ENCODE measurements at regions not wholly inside any gene's neighbourhood (a gene's known extent, or its start where the extent isn't known, plus 50 kb on each side); places are given as distances from the start of the nearest gene placed in this dataset.
A peak's percentile ranks its signal among the peaks of the same experiment; 100 is the strongest.
"Not testable (repeated sequence)": the region's sequence is repeated elsewhere in the genome, so short reads cannot be mapped to it uniquely, and the experiment has no call there.

DNA sequence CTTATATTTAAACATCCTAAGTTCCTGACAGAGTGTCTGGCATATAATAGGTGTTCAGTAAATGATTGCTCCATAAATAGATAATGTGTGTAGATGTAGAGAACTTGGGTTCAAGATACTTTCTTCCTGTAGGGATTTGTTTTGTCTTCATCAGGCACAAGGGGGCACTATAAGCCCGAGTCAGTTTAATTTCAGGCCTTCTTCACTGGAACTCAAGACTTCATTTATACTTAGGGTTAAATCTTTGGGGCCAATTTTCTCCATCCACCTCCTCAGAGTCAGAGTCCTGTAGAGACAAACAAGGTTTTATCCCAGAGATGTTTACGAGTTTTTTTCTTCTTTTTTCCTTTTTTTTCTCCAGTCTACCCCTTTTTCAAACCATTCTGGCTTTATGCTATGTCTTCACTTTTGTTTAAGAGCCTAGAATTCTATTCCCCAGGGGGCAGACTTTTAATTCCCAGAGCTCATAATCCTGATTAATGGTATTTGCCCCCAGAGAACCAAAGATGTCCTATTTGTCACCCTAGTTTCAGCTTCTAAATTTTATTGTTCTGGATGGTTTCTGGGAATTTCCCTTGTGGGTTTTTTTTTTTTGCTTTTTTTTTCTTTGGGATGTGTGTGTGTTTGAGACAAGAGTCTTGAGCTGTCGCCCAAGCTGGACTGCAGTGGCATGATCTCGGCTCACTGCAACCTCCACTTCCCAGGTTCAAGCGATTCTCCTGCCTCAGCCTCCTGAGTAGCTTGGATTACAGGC lies 88.4 kb downstream of the HFE start:
- peak; percentile 69 for DNase-seq

GRCh38 chr6:26179675-26180074 lies 92.4 kb downstream of the HFE start:
- DNase-seq: no peak

- no peak for DNase-seq
These were observed 93.1 kb downstream of the HFE start for GRCh38 chr6:26180346-26180745.

DNA sequence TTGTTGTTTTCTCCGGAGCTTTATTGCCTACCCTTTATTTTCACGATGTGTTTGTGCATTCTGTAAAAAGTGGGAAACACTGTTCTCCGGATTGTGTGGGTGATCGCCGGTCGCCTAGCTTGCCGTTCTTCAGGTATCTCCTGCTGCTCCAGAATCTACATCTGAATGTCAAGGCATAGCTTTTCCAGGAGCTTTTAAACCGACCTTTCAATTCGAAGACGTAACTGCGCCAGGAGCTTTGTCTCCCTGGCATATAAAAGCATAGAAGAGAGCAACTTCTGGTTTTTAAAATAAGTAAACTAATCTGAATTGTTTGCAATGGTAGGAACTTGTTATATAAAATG lies 96.0 kb downstream of the HFE start:
- no peak for DNase-seq

GRCh38 chr6:26183581-26184366 lies 96.5 kb downstream of the HFE start:
- DNase-seq: no peak

- no peak for DNase-seq
These were observed 97.2 kb downstream of the HFE start for GRCh38 chr6:26184367-26184891.

DNA sequence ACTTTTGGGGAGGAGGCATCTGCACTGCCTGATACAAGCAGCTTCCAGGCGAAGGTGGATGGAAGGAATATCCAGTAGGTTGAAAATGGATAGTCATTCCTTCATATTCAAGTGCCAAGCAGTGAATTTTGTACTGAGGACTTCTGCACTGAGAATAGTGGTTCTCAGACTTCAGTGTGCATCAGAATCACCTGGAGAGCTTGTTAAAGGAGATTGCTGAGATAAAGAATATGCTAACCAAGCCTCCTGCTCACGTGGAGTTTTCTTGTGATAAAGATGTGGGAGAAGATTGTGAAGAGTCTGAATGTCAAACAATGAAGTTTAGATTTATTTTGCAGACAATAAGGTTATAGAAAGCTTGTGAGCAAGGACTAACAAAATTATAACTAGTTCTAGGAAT lies 97.8 kb downstream of the HFE start:
- DNase-seq: no peak

- no peak for DNase-seq
These were observed 98.6 kb downstream of the HFE start for GRCh38 chr6:26185802-26186201.

DNA sequence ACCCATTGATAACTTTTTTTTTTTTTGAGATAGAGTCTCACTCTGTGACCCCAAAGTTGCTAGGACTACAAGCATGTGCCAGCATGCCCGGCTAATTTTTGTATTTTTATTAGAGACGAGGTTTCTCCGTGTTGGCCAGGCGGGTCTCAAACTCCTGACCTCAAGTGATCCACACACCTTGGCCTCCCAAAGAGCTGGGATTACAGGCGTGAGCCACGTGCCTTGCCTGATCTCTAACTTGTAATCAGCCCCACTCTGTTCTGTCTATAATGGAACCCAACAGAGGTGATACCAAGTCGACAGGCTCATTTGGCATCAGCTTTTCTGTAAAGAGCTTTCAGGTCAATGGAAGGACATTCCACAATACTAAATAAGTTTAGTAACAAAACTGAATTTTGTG lies 99.4 kb downstream of the HFE start:
- no peak for DNase-seq

DNA sequence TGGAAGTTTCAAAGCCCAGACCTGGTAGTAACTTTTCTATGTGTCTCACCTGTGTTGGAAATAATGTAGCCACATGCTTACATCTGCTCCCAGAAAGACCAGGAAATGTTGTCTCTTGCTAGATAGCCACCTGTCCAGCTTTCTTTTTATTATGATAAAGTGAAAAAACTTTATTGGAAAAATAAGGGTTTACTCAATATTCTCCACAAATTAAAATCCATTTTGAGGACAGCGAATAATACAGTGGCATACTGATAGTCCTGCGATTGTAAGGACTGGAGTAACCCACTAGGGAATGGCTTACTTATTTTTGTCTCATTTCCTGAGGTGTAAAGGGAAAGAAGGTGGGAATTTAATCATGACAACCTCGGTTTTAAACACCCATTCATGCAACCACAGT lies 100.1 kb downstream of the HFE start:
- no peak for DNase-seq

DNA sequence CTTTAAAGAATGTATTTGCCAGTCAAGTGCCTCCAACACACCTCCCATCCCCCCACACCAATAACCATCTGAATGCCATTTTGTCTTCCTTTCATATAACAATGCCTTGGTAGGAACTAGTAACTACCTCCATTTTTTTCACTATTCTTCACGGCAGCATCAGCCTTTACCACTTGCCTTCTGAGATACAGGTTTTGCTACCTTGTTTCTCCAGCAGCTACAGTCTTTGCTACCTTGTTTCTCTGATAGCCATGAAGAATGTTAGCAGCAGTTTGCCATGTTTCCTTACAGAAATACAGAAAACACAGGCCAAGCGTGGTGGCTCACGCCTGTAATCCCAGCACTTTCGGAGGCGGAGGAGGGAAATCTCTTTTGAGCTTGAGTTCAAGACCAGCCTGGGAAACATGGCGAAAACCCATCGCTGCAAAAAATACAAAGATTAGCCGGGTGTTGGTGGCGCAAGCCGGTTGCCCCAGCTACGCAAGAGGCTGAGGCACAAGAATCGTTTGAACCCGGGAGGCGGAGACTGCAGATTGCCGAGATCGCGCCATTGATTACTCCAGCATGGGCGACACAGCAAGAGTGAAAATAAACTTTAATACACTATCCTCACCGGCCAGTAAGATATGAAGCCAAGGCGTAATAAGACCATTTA lies 100.9 kb downstream of the HFE start:
- DNase-seq: no peak

DNA sequence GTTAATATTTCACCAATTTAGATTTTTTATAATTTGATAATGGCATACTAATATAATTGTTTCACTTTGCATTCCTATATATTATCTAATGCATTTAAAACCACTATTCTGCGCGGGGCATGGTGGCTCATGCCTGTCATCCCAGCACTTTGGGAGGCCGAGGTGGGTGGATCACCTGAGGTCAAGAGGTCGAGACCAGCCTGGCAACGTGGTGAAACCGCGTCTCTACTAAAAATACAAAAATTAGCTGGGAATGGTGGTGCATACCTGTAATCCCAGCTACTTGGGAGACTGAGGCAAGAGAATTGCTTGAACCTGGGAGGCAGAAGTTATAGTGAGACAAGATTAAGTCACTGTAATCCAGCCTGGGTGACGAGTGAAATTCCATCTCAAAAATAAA lies 104.3 kb downstream of the HFE start:
- not testable (repeated sequence) for DNase-seq

- no peak for DNase-seq
These were observed 106.5 kb downstream of the HFE start for GRCh38 chr6:26193467-26194328.

DNA sequence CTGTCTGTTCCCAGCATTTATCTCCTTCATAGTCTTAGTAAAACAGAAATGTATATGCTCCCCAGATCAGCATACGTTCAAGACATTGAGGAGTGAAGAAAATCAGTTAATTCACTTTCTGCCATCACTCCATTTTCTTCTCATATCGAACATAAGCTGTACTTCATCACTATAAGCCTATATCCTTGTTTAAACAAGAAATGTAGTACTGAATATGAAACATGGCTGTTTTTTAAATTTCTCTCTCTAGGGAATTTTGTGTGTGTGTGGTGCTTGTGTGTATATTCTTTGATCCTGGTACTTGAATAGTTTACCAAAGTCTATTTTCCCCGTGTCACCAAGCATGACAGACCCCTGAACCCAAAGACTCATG lies 107.1 kb downstream of the HFE start:
- DNase-seq: no peak

DNA sequence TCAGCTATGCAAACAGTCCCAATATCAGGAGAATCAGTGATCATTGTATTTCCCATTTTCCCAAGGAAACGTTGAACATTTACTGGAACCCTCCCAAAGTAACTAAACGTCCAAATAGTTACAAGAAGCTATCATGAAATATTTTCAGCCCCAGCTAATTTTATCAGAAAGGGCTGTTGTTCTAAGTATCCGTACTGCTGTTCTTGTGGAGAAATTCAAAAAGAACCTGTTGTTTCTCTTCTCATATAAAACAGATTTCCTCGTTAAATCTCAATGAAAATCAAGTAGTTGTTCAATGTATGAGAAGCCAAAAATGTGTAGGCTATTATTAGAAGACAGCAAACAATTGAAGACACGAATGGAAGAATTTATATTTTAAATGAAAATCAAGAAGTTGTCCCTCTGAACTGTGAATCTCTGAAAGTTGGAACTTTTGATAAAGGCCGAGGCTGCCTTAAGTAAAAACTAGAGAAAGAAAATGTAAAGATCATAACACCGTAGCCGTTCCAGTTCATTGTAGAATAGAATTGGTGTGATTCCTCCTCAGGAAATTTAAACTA lies 107.7 kb downstream of the HFE start:
- DNase-seq: no peak

DNA sequence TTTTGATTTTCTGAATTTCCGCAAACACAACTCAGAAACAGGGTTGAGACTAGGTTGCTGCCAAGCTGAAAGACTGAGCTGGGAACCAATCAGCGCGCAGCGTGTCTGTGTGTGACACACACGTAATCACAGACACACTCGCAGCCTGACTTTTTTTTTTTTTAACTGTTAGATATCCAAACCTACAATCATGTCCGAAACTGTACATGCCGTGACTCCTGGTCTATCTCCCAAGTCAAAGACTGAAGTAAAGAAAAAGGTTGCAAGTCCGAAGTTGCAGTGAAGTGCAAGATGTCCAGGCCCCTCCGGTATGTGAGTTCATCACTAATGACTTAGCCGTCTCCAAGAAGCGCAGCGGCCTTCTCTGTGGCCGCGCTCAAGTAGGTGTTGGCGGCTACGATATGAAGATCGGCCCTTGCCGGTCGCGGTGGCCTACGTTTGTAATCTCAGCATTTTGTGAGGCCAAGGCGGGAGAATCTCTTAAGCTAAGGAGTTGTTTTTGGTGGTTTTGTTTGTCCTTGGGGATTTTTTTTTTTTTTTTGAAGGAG lies 108.2 kb downstream of the HFE start:
- DNase-seq: peak; percentile 82

DNA sequence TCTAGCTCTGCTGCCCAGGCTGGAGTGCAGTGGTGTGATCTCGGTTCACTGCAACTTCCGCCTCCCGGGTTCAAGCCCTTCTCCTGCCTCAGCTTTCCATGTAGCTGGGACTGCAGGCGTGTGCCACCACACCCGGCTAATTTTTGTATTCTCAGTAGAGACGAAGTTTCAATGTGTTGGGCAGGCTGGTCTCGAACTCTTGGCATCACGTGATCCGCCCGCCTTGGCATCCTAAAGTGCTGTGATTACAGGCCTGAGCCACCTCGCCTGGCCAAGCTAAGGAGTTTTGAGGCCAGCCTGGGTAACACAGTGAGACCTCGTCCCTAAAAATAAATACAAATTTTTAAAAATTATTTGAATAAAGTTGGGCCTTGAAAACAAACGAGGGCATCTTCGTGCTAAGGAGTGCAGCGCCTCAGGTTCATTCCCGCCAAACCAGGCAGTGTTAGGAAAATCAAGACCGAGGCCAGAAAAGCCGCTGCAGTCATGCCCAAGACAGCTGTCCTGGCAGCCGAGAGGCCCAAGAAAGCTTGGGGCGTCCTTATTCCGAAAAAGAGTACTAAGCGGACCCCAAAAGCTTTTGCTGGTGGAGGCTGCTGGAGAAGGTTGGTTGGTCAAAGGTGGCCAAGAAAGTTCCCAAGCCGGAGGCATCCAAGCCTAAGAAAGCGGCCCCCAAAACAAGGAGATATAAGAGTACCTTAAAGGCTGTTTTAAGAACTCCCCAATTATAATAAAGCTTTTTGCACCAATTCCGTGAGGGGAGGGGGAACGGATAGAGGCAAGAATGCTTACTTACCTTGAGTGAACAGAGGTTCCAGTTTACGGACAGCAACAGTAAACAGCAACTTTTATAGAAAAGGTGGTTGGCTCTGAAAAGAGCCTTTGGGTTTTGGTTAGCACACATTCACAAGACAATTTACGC lies 109.0 kb downstream of the HFE start:
- DNase-seq: no peak

DNA sequence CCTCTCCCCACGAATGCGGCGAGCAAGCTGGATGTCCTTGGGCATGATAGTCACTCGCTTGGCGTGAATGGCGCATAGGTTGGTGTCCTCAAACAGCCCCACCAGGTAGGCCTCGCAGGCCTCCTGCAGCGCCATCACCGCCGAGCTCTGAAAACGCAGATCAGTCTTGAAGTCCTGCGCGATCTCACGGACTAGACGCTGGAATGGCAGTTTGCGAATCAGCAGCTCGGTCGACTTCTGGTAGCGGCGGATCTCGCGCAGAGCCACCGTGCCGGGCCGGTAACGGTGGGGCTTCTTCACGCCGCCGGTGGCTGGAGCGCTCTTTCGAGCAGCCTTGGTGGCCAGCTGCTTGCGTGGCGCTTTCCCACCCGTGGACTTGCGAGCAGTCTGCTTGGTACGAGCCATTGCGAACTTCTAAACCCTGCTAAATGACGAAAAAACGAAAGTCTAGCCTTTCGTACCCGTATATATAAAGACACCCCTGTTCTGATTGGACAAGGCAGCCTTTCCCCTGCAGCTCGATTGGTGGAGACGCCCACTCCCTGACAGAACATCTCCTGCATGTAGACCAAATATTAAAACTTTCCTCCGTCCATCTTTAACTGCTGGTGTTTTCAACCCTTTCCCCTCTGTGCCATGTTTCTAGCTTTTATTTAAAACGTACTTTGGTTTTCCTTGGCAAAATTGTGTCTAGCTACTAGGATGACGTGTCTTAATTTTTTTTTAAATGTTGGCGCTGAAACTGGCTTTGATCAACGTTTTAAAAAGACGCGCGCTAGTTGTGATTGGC lies 109.8 kb downstream of the HFE start:
- peak; percentile 97 for DNase-seq

- peak; percentile 53 for DNase-seq
These were observed 110.4 kb downstream of the HFE start for GRCh38 chr6:26197636-26197932.

DNA sequence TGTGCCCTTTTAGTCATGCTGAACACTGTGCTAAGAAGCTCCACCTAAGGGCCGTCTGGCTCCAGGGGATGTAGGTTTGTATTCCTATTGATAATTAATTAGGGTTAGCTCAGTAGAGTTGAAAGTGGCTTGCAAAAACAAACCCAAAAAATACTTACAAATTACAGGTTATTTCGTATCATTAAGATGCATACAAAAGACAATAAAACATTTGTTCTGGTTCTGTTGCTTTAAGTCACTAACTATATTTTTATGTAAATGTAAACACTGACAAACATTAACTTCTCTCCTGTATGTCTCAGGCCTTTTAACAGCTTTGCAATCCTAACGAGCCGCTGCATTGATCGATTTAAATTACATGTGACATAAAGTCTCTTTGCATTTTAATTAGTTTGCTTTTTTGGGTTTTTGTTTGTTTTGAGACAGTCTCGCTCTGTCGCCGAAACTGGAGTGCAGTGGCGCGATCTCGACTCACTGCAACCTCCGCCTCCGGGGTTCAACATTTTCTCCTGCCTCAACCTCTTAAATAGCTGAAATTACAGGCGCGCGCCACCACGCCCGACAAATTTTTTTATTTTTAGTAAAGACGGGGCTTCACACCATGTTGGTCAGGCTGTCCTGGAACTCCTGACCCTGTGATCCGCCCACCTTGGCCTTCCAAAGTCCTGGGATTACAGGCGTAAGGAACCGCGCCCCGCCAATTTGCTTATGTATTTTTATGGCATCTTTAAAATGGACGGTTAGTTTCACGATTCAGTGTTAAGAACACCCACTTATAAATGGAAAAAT lies 110.9 kb downstream of the HFE start:
- peak; percentile 63 for DNase-seq

Measured in NCI-H446 treated with DMSO at 0.1 percent for 48 hours (cell line).